ENCODE measurements at regions not wholly inside any gene's neighbourhood (a gene's known extent, or its start where the extent isn't known, plus 50 kb on each side); places are given as distances from the start of the nearest gene placed in this dataset.

DNA sequence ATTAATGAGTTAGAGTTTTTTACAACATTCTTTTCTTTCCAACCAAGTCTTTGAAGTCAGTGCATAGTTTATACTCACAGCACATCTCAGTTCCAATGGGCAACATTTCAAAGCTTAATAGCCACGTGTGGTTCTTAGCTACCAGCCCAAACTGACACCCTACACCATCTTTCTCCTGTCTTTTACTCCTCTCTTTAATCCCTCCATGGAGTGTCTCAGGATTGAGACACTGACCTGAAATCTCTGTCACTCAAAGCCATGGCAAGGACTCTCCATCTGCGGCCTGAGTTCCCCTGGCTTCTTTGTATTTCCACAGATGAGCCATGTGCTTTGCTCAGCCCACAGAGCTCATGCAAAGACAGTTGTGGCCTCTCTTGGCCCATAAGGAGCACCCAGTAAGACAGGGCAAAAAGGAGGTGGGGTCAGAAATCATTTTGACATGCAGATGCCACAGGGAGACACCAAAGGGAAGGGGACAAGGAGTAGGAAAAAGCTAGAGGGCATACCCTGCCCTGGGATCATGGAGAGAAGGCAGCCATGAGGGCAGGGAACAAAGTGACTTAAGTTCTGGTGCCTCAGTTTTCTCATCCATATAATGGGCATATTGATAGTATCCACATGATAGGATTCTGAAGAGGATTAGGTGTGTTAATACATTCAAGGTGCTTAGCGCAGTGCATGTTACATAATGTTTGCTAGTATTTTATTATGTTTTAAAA, 493.6 kb upstream of the PROK2 start:
- TF ChIP-seq, protein P1, sequence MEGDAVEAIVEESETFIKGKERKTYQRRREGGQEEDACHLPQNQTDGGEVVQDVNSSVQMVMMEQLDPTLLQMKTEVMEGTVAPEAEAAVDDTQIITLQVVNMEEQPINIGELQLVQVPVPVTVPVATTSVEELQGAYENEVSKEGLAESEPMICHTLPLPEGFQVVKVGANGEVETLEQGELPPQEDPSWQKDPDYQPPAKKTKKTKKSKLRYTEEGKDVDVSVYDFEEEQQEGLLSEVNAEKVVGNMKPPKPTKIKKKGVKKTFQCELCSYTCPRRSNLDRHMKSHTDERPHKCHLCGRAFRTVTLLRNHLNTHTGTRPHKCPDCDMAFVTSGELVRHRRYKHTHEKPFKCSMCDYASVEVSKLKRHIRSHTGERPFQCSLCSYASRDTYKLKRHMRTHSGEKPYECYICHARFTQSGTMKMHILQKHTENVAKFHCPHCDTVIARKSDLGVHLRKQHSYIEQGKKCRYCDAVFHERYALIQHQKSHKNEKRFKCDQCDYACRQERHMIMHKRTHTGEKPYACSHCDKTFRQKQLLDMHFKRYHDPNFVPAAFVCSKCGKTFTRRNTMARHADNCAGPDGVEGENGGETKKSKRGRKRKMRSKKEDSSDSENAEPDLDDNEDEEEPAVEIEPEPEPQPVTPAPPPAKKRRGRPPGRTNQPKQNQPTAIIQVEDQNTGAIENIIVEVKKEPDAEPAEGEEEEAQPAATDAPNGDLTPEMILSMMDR (IDR thresholded peaks at IDR 0.05; ENCODE audit: low read length) = no peak
- TF ChIP-seq EZH2 (optimal IDR thresholded peaks at IDR 0.05; ENCODE audit: low read depth, low read length) = no peak
